ENCODE measurements at regions not wholly inside any gene's neighbourhood (a gene's known extent, or its start where the extent isn't known, plus 50 kb on each side); places are given as distances from the start of the nearest gene placed in this dataset.

DNA sequence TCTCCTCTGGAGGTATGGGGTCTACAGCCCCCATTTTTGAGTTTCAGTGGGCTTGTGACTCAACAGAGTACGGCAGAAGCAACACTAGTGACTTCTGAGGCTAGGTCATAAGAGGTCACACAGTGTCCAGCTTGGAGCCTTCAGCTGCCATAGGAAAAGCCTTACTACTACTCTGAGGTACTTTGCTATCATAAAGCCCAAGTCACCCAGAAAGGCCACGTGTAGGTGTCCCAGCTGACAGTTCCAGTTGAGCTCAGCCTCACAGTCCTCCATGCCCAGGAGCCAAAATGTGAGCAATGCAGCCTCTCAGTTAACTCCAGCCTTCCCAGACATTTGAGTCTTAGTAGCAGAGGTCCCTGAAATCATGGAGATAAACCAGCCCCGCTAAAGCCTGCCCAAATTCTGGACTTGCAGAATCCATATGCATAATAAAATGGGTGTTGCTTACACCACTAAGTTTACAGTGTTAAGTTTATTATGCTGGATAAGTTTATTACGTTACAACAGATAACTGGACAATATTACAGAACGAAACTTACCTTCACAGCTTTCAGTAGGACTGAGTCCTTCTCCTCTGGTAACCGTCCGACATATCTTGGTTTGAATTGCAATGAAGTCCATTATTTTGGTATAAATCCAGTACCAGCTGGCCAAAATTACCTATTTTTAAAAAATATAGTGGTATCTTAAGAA lies 181.1 kb downstream of the AVL9 start:
- H3K4me1 ChIP-seq (ENCODE audit: insufficient read depth, low read length, poor library complexity, severe bottlenecking), result no peaks in the 10 kb centered on the region

DNA sequence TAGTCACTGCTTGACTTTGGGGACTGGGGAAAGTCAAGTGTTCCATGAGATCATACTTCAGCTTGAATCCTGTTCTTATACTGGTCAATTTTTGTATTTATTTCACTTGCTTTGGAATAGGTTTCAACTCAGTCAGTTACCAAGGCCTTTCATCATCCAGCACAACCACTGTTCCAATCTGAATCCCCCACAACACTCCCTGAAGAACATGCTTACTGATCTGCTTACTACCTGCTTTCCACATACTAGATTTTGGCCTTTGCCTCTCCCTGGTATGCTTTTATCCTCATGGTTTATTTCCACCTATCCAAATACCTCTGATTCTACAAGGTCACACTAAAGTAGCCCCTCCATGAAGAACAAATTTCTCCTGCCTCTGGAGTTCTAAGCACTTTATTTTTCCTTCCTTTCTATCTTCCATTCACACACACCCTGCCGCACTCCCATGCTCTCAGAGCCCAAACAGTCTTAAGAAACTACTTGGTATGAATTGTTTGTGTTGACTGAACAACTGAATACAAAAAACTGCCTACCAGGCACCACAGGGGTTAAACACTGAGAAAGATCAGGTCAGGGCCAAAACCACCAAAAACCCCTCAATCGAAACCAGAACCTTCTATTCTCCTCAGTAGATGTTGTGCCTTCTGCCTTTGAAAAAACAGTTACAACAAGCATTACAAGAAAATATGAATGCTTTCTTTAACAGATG lies 178.1 kb downstream of the AVL9 start:
- DNase-seq (ENCODE audit: low spot score), result no peak
- intact Hi-C loops (cut with micrococcal nuclease; ENCODE audit: unreplicated experiment), result no loop called here
- TF ChIP-seq, protein P1, sequence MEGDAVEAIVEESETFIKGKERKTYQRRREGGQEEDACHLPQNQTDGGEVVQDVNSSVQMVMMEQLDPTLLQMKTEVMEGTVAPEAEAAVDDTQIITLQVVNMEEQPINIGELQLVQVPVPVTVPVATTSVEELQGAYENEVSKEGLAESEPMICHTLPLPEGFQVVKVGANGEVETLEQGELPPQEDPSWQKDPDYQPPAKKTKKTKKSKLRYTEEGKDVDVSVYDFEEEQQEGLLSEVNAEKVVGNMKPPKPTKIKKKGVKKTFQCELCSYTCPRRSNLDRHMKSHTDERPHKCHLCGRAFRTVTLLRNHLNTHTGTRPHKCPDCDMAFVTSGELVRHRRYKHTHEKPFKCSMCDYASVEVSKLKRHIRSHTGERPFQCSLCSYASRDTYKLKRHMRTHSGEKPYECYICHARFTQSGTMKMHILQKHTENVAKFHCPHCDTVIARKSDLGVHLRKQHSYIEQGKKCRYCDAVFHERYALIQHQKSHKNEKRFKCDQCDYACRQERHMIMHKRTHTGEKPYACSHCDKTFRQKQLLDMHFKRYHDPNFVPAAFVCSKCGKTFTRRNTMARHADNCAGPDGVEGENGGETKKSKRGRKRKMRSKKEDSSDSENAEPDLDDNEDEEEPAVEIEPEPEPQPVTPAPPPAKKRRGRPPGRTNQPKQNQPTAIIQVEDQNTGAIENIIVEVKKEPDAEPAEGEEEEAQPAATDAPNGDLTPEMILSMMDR (conservative IDR thresholded peaks at IDR 0.05; ENCODE audit: low read length), result no peak
- no peak for TF ChIP-seq EZH2phosphoT487 (IDR thresholded peaks at IDR 0.05; ENCODE audit: borderline replicate concordance, low read depth, low read length)
- H3K9me3 ChIP-seq (ENCODE audit: low read length), result no peaks in the 10 kb centered on the region
- H3K79me2 ChIP-seq (ENCODE audit: insufficient read depth, low read depth, low read length), result no peaks in the 10 kb centered on the region
- ChIA-PET POLR2A (no interaction called here), CTCF (ENCODE audit: unreplicated experiment) (no interaction called here)
- no peaks in the 10 kb centered on the region for H3K9me2 ChIP-seq (ENCODE audit: insufficient read depth, low read length)
- H3K27ac ChIP-seq (ENCODE audit: low read depth, low read length, poor library complexity, severe bottlenecking), result no peak overlapping the region
- no peak overlapping the region for H3K4me2 ChIP-seq (ENCODE audit: low read length)
- H4K20me1 ChIP-seq (ENCODE audit: insufficient read depth, low read length), result no peaks in the 10 kb centered on the region
- H3K4me1 ChIP-seq (ENCODE audit: insufficient read depth, low read length, poor library complexity, severe bottlenecking), result no peaks in the 10 kb centered on the region
- BruUV-seq (replicated peaks), result no TSS peak
- H3K36me3 ChIP-seq (ENCODE audit: insufficient read depth, low read length), result no peaks in the 10 kb centered on the region
- H2AFZ ChIP-seq (ENCODE audit: low read length), result no peak overlapping the region
- no peak overlapping the region for H3K4me3 ChIP-seq (ENCODE audit: low read depth, low read length, poor library complexity, severe bottlenecking)

More for the DNA sequence above, 181.1 kb downstream of the AVL9 start:
- TF ChIP-seq, protein P1 (conservative IDR thresholded peaks at IDR 0.05; ENCODE audit: low read length), result no peak
- TF ChIP-seq EZH2phosphoT487 (IDR thresholded peaks at IDR 0.05; ENCODE audit: borderline replicate concordance, low read depth, low read length), result no peak
- CTCF ChIA-PET (ENCODE audit: unreplicated experiment), result no interaction called here
- Histone ChIP-seq H3K4me3 (ENCODE audit: low read depth, low read length, poor library complexity, severe bottlenecking) (no peak overlapping the region), H3K79me2 (ENCODE audit: insufficient read depth, low read depth, low read length) (no peaks in the 10 kb centered on the region), H3K9me2 (ENCODE audit: insufficient read depth, low read length) (no peaks in the 10 kb centered on the region), H3K4me2 (ENCODE audit: low read length) (no peak overlapping the region), H3K36me3 (ENCODE audit: insufficient read depth, low read length) (no peaks in the 10 kb centered on the region), H3K9me3 (ENCODE audit: low read length) (no peaks in the 10 kb centered on the region), H2AFZ (ENCODE audit: low read length) (no peak overlapping the region), H3K27ac (ENCODE audit: low read depth, low read length, poor library complexity, severe bottlenecking) (no peak overlapping the region), H4K20me1 (ENCODE audit: insufficient read depth, low read length) (no peaks in the 10 kb centered on the region)
- no TSS peak for BruUV-seq (replicated peaks)
- DNase-seq (ENCODE audit: low spot score), result no peak
- POLR2A ChIA-PET, result no interaction called here
- intact Hi-C loops (cut with micrococcal nuclease; ENCODE audit: unreplicated experiment), result no loop called here
